HCT116 (cell line): ENCODE measurements at regions not wholly inside any gene's neighbourhood (a gene's known extent, or its start where the extent isn't known, plus 50 kb on each side); places are given as distances from the start of the nearest gene placed in this dataset.
A peak's percentile ranks its signal among the peaks of the same experiment; 100 is the strongest.
"Not testable (repeated sequence)": the region's sequence is repeated elsewhere in the genome, so short reads cannot be mapped to it uniquely, and the experiment has no call there.

ENCODE experiments used
- ATAC-seq: fragments of 200-7000 bp; cut with Tn5 transposase; 2 replicates; pipeline ENCODE4 v1.9.1; 2020; ENCODE audit warnings: mild to moderate bottlenecking, moderate library complexity
- BruUV-seq: library from RNA; stranded (reverse); fragments of 400-500 nt; replicated peaks from 2 replicates; lab custom pipeline; 2021; lab: Mats Ljungman, UMichigan
- CTCF ChIA-PET: fragments of 300-600 bp; sonication (Branson Sonifier 250); formaldehyde crosslinking; loops from one replicate; lab custom pipeline; 2021; ENCODE audit warnings: antibody characterized with exemption; lab: Charles Lee
- POLR2A ChIA-PET: fragments of 300-600, 350-600 bp; sonication (Branson Sonifier 250); formaldehyde crosslinking; loops from one replicate; lab custom pipeline; 2021; ENCODE audit warnings: antibody characterized with exemption; lab: Charles Lee
- RAD21 ChIA-PET, 2 experiments: fragments of 300-600 bp; sonication (Branson Sonifier 250); formaldehyde crosslinking; loops; one replicate each; lab custom pipeline; 2023; ENCODE audit warnings: low total read pairs in 2 of 2; ENCODE audit not compliant: uncharacterized antibody in 2 of 2, unreplicated experiment in 2 of 2, low non-redundant PET in 1 of 2; lab: Charles Lee
- DNase-seq: peaks from one replicate; pipeline ENCODE4 v3.0.0-alpha.2; 2010; ENCODE audit warnings: low read depth, low spot score
- H2AFZ ChIP-seq: fragments of 200-600 bp; shearing (Covaris generic), sonication (generic); 2 replicates; pipeline ENCODE4 v1.6.1; 2017; ENCODE audit warnings: low read depth, mixed run types, mixed read lengths, antibody characterized with exemption, low read length; ENCODE audit not compliant: poor library complexity, severe bottlenecking
- H3K27ac ChIP-seq: 2 replicates; pipeline ENCODE4 v1.5.1; 2012; ENCODE audit warnings: low read depth, low read length
- H3K27me3 ChIP-seq: fragments of 200-600 bp; sonication (generic); 2 replicates; pipeline ENCODE4 v1.6.1; 2016; ENCODE audit warnings: mixed run types, low read length, mixed read lengths; ENCODE audit not compliant: insufficient read depth
- H3K36me3 ChIP-seq, 2 experiments: fragments of 200-500 bp in 1 of 2; fragments of 200-600 bp in 1 of 2; sonication (Bioruptor generic) in 1 of 2; sonication (generic) in 1 of 2; 2 replicates each; pipeline versions ENCODE4 v1.5.1 to v1.6.1; 2014 to 2016; ENCODE audit warnings: low read length in 2 of 2, inconsistent platforms in 1 of 2, mixed read lengths in 1 of 2, mixed run types in 1 of 2; ENCODE audit not compliant: insufficient read depth in 2 of 2, control insufficient read depth in 1 of 2
- H3K4me1 ChIP-seq, 2 experiments: fragments of 200-600 bp in 1 of 2; sonication (generic) in 1 of 2; 2 replicates each; pipeline versions ENCODE4 v1.5.1 to v1.6.1; 2012 to 2017; ENCODE audit warnings: low read length in 2 of 2, inconsistent platforms in 1 of 2, mild to moderate bottlenecking in 1 of 2, mixed read lengths in 1 of 2, mixed run types in 1 of 2, moderate library complexity in 1 of 2; ENCODE audit not compliant: insufficient read depth in 2 of 2, control insufficient read depth in 1 of 2
- H3K4me2 ChIP-seq: fragments of 200-600 bp; sonication (generic); 2 replicates; pipeline ENCODE4 v1.6.1; 2017; ENCODE audit warnings: mixed run types, low read length, mixed read lengths
- H3K4me3 ChIP-seq, 2 experiments: fragments of 200-600 bp in 1 of 2; sonication (generic) in 1 of 2; replicated peaks in 1 of 2; 2 replicates each; pipeline ENCODE4 v1.5.1; 2011 to 2016; ENCODE audit warnings: low read length in 2 of 2, control low read depth in 1 of 2, low read depth in 1 of 2, mild to moderate bottlenecking in 1 of 2, mixed read lengths in 1 of 2, mixed run types in 1 of 2
- H3K79me2 ChIP-seq: fragments of 200-600 bp; sonication (generic); 2 replicates; pipeline ENCODE4 v1.6.1; 2017; ENCODE audit warnings: mild to moderate bottlenecking, mixed run types, low read length, moderate library complexity, mixed read lengths; ENCODE audit not compliant: insufficient read depth
- H3K9ac ChIP-seq: fragments of 200-600 bp; sonication (generic); 2 replicates; pipeline ENCODE4 v1.6.1; 2016; ENCODE audit warnings: low read length, mixed read lengths
- H3K9me2 ChIP-seq: fragments of 200-600 bp; sonication (generic), shearing (Covaris generic); 2 replicates; pipeline ENCODE4 v1.6.1; 2017; ENCODE audit warnings: mixed run types, mild to moderate bottlenecking, moderate library complexity; ENCODE audit not compliant: insufficient read depth
- H3K9me3 ChIP-seq, 2 experiments: fragments of 200-500 bp in 1 of 2; fragments of 200-600 bp in 1 of 2; sonication (Bioruptor generic) in 1 of 2; sonication (generic) in 1 of 2; 2 replicates each; pipeline ENCODE4 v1.6.1; 2014 to 2017; ENCODE audit warnings: low read length in 2 of 2, mixed read lengths in 2 of 2, inconsistent platforms in 1 of 2, low read depth in 1 of 2, mild to moderate bottlenecking in 1 of 2, mixed run types in 1 of 2, moderate library complexity in 1 of 2; ENCODE audit not compliant: control insufficient read depth in 1 of 2, insufficient read depth in 1 of 2
- H4K20me1 ChIP-seq: fragments of 200-600 bp; sonication (generic), shearing (Covaris generic); 2 replicates; pipeline ENCODE4 v1.6.1; 2017; ENCODE audit warnings: mixed run types, mild to moderate bottlenecking, moderate library complexity; ENCODE audit not compliant: insufficient read depth
- intact Hi-C: fragments of 100-400 bp; cut with micrococcal nuclease; formaldehyde crosslinking; loops from 2 replicates; pipeline ENCODE4 v1.10.0; 2022

GRCh38 chr21:6095304-6095703 is 4426.1 kb upstream of the TPTE start:
- H4K20me1 ChIP-seq, H3K4me2 ChIP-seq, H3K9me3 ChIP-seq, RAD21 ChIA-PET, H3K36me3 ChIP-seq, POLR2A ChIA-PET, H3K79me2 ChIP-seq, CTCF ChIA-PET, H3K4me1 ChIP-seq, intact Hi-C loops, H3K4me3 ChIP-seq, H3K27me3 ChIP-seq, H3K9ac ChIP-seq, DNase-seq, H2AFZ ChIP-seq, H3K27ac ChIP-seq, H3K9me2 ChIP-seq, ATAC-seq, BruUV-seq: not testable (repeated sequence)

DNA sequence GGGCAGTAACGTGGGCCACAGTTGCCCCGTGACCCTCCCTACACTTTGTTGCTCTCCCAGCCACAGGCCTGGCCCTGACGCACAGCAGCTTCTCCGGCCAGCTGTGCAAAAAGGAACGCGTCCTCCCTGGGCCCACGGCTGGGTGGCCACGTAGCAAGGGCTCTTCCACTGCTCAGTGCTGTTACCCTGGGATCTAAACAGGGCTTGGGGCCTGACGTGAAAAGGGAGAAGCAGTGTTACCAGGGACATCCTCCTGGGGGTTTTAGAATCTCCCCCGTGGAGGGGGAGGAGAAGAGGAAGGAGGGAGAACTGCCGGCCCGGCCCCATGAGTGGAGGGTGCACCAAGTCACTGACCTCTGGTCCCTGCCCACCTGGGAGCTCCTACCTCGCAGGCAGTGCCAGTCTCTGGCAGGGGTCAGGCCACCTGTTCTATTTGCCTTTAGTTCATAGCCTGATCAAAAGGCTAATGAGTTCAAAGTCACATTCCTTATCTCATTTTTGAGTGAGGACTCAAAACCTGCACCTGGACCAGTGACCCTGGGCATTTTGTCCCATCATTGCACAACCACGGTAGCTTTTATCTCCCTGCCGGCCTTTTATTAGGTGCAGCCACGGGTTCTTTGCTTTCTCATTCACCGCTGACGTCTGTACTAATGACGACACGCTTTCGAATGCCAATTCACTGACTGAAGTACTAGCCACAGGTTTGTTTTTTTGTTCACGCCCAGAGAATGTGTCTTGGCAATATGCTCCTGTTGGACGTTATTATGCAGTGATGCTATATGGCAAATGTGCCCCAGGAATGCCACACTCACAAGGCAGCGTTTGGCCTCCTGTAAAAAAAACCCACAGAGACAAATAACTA is 4424.6 kb upstream of the TPTE start:
- CTCF ChIA-PET, H3K9me2 ChIP-seq, H2AFZ ChIP-seq, H3K9ac ChIP-seq, H3K79me2 ChIP-seq, H3K27ac ChIP-seq, DNase-seq, H3K4me2 ChIP-seq, H3K9me3 ChIP-seq, H3K4me3 ChIP-seq, H3K4me1 ChIP-seq, BruUV-seq, H4K20me1 ChIP-seq, H3K36me3 ChIP-seq, POLR2A ChIA-PET, intact Hi-C loops, H3K27me3 ChIP-seq, RAD21 ChIA-PET: not testable (repeated sequence)
- ATAC-seq, result peak; percentile 58

GRCh38 chr21:6097736-6098135 is 4423.6 kb upstream of the TPTE start:
- ATAC-seq, H3K4me2 ChIP-seq, intact Hi-C loops, H3K4me3 ChIP-seq, H4K20me1 ChIP-seq, H3K36me3 ChIP-seq, H3K4me1 ChIP-seq, H3K27me3 ChIP-seq, H3K79me2 ChIP-seq, POLR2A ChIA-PET, H3K9ac ChIP-seq, H3K27ac ChIP-seq, H2AFZ ChIP-seq, BruUV-seq, RAD21 ChIA-PET, H3K9me3 ChIP-seq, DNase-seq, CTCF ChIA-PET, H3K9me2 ChIP-seq: not testable (repeated sequence)

GRCh38 chr21:6098191-6098935 is 4423.0 kb upstream of the TPTE start:
- RAD21 ChIA-PET, H3K36me3 ChIP-seq, H3K4me2 ChIP-seq, H3K27me3 ChIP-seq, DNase-seq, BruUV-seq, H3K79me2 ChIP-seq, H3K9me2 ChIP-seq, H3K27ac ChIP-seq, H3K9ac ChIP-seq, H3K9me3 ChIP-seq, H3K4me3 ChIP-seq, CTCF ChIA-PET, intact Hi-C loops, H3K4me1 ChIP-seq, POLR2A ChIA-PET, H4K20me1 ChIP-seq, H2AFZ ChIP-seq: not testable (repeated sequence)
- ATAC-seq, result peak; percentile 72
